ENCODE measurements at regions not wholly inside any gene's neighbourhood (a gene's known extent, or its start where the extent isn't known, plus 50 kb on each side); places are given as distances from the start of the nearest gene placed in this dataset.

DNA sequence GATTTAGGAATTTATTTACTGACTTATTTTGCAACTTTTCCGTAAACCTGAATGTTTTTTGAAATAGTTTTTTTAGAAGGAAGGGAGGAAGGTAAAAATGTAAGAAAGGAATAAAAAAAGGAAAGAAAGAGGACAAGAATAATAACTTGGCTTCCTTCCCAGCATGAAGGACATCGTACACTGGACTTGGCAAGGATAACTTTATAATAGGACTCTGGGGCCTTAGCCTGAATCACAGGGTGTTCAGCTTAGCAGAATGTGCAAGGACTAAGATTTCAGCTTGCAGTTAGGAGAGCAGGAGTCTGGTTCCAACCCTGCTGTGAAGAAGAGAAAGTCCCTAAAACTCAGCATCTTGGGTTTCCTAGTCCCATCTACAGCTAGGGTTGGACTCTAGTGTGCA is 1053.3 kb downstream of the VRK1 start:
- ATAC-seq = no peak

GRCh38 chr14:97850886-97851285 is 1053.7 kb downstream of the VRK1 start:
- intact Hi-C loops (cut with DNase I, micrococcal nuclease) = no loop called here
- DNase-seq (no peak), ATAC-seq (no peak)

More for the DNA sequence above, 1053.3 kb downstream of the VRK1 start:
- no peak for DNase-seq
- intact Hi-C loops (cut with DNase I, micrococcal nuclease) = no loop called here

- DNase-seq (no peak), ATAC-seq (no peak)
- intact Hi-C loops (cut with DNase I, micrococcal nuclease) = no loop called here
Measured at GRCh38 chr14:97851428-97851995, 1054.3 kb downstream of the VRK1 start.

DNA sequence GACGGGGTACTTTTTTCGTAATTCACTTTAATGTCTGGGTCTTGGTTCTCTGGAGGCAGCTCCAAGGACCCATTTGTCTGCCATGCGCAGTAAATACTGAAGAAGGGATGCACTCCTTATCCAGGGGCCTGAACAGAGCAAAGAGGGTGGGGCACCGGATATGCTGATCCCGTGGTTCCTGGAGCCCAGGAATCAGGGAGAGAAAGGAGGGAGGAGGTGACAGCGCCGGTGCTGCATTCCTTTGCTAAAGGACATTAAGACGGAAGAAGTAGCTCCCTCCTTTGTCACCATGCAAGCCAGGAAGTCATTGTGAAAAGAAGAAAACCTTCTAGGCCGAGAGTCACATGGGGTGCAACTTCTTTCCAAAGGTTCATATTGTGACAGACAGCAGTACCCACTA is 1057.7 kb downstream of the VRK1 start:
- intact Hi-C loops (cut with DNase I, micrococcal nuclease) = no loop called here
- ATAC-seq = no peak

DNA sequence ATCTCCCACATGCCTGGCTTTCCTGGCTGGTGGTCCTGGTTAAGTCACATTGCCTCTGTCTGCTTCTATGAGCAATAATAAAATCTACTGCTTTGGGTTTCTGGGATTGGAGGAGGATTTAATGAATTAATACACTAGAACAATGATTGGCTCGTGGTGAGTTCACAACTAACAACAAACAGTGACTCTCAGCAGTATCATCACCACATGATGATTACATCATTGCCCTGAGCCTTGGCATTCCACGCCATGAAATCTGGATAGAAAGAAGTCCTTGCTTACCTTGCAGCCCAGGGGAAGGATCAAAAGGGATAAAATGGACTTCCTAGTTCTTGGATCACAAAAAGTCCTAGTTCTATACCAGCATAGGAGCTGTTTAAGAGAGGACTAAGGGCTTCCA is 1069.0 kb downstream of the VRK1 start:
- no peak for ATAC-seq

More for the DNA sequence above, 1057.7 kb downstream of the VRK1 start:
- DNase-seq = no peak

GRCh38 chr14:97866664-97867063 is 1069.5 kb downstream of the VRK1 start:
- DNase-seq (no peak), ATAC-seq (no peak)
- intact Hi-C loops (cut with DNase I, micrococcal nuclease) = no loop called here

More for the DNA sequence above, 1069.0 kb downstream of the VRK1 start:
- intact Hi-C loops (cut with DNase I, micrococcal nuclease) = no loop called here
- DNase-seq = no peak

DNA sequence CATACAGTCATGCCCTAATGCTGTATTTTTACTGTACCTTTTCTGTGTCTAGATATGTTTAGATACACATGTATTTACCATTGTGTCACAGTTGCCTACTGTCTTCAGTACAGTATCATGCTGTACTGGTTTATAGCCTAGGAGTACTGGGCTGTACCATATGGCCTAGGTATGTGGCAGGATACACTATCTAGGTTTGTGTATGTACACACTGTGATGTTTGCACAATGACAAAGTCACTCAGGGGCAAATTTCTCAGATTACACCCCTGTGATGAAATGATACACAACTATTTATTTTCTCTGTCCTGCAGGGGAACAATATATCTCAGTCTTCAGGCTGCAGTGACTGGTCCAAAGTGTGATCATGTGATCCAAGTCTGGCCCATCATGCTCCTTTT is 1076.1 kb downstream of the VRK1 start:
- DNase-seq (no peak), ATAC-seq (peak; percentile 56)
- intact Hi-C loops (cut with DNase I, micrococcal nuclease) = no loop called here

- ATAC-seq (no peak), DNase-seq (no peak)
- intact Hi-C loops (cut with DNase I, micrococcal nuclease) = no loop called here
Measured at GRCh38 chr14:97874394-97874793, 1077.2 kb downstream of the VRK1 start.

GRCh38 chr14:97878206-97878605 is 1081.0 kb downstream of the VRK1 start:
- intact Hi-C loops (cut with DNase I, micrococcal nuclease) = no loop called here
- no peak for ATAC-seq
- no peak for DNase-seq

DNA sequence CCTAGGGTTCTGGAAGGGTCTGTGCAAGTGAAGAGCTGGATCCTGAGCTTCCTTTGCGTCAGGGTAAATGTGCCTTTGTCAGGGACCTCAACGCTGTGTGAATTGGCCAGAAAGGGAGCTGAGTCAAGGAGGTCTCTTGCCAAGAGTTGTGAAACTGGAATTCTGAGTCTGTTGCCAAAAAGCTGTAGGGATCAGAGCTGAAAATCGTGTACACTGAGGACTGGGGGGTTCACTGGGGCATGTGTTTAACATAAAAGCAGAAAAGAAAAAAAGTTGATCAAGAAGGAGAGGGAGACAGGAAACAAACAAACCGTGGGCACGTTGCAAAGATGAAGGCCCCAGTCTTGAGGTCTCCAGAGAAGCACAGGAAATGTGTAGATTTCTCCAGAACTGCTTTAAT is 1081.5 kb downstream of the VRK1 start:
- DNase-seq = no peak
- ATAC-seq = no peak
- intact Hi-C loops (cut with DNase I, micrococcal nuclease) = no loop called here

DNA sequence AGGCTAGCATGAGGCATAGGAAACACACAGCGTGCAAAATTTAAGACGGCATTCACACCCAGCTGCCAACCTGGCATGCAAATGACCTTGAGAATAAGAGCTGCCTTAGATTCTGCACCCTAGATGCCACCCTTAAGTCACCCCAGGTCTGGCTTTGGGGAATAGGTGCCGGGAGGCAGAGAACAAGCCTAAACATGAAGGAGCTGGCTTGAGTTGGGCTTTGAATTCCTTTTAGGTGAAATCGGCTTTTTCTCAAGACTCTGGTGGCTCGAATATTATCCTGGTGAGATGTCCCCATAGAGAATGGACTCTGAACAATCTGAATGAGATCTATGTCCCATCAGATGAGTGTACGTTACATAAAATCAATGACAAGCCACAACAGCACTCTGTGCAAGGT is 1090.5 kb downstream of the VRK1 start:
- intact Hi-C loops (cut with DNase I, micrococcal nuclease) = no loop called here
- ATAC-seq (no peak), DNase-seq (no peak)

DNA sequence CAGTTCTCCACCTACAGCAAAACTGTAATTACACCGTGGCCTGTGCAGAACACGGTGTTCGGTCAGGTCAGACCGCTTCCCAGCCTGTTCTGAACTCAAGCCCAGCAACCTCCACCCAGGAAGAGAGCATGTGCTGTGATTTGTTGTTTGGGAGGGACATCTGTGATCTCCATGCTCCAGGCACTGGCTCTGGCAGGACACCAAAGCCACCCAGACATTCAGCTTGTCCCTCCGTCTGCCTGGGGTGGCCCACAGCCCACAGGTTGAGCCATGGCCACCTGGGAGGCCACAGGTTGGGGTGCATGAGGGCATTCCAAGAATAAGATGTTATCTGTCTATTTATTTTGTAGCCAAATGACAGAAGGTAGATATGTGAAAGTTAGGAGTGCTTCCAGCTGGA is 1091.1 kb downstream of the VRK1 start:
- ATAC-seq = no peak
- DNase-seq = no peak
- intact Hi-C loops (cut with DNase I, micrococcal nuclease) = no loop called here

GRCh38 chr14:97891515-97891914 is 1094.3 kb downstream of the VRK1 start:
- DNase-seq = no peak
- ATAC-seq = no peak
- intact Hi-C loops (cut with DNase I, micrococcal nuclease) = no loop called here

DNA sequence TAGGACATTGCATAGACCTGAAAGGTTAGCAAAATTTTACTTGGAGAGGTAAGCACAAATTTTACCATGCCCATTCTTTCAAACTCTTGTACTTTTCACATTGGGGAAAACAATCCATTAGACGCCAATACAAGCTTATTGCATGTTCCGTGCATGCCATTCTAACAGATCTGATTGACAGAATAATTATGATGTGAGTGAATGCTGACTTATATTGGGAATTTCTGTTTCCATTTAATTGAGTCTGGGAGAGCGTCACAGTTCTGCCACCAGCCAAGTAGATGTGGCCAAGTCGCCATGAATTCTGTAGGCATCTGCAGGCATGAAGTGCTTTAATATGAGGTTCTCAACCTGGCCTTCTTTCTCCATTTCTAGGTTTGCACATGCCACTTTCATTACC is 1097.4 kb downstream of the VRK1 start:
- intact Hi-C loops (cut with DNase I, micrococcal nuclease) = no loop called here
- DNase-seq (no peak), ATAC-seq (no peak)

- intact Hi-C loops (cut with DNase I, micrococcal nuclease) = no loop called here
- ATAC-seq (no peak), DNase-seq (no peak)
Measured at GRCh38 chr14:97900196-97900854, 1103.1 kb downstream of the VRK1 start.

DNA sequence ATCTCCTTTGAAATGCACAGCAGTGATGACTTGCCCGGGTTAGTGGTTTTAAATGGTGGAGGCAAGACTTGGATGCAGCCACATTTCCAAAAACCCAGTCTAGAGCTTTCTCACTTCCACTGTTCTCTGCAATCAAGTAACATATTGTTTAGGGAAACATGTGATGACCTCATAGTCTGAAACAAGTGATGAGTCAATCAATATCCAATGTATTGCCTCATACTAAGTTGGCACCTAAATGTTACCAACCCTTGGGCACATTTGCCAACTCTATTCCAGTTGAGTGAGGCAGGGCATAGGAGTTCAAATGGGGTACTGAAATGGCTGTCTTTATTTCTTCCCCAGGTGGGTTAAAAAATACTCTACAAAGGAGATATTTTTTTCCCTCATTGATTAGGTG is 1105.4 kb downstream of the VRK1 start:
- DNase-seq (no peak), ATAC-seq (no peak)
- intact Hi-C loops (cut with DNase I, micrococcal nuclease) = no loop called here

DNA sequence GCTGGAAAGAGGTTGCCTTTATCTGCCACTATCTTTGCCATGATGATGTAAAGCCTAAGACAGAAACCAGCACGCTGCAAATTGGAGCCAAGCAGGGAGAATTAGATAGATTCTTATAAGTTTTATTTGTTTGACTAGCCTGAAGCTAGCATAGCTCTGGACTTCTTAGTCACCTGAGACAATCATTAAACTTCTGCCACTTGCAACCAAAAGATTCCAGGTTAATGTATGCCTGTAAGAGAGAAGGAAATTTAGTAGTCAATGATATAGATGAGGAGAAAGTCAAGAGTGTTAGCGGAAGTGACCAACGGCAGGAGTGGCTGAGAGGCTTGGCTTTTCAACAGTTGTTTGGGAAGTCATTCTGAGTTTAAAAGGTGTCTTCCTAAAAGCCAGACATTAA is 1106.6 kb downstream of the VRK1 start:
- ATAC-seq = no peak
- intact Hi-C loops (cut with DNase I, micrococcal nuclease) = no loop called here

GRCh38 chr14:97912217-97912616 is 1115.0 kb downstream of the VRK1 start:
- intact Hi-C loops (cut with DNase I, micrococcal nuclease) = no loop called here
- no peak for ATAC-seq

More for the DNA sequence above, 1106.6 kb downstream of the VRK1 start:
- no peak for DNase-seq

GRCh38 chr14:97916100-97916499 is 1118.9 kb downstream of the VRK1 start:
- ATAC-seq = no peak
- DNase-seq = no peak
- intact Hi-C loops (cut with DNase I, micrococcal nuclease) = no loop called here

More at GRCh38 chr14:97912217-97912616, 1115.0 kb downstream of the VRK1 start:
- no peak for DNase-seq

- no peak for ATAC-seq
- intact Hi-C loops (cut with DNase I, micrococcal nuclease) = no loop called here
- DNase-seq = no peak
Measured at GRCh38 chr14:97916669-97917568, 1119.7 kb downstream of the VRK1 start.
